HG02973 (cell line): ENCODE measurements at regions not wholly inside any gene's neighbourhood (a gene's known extent, or its start where the extent isn't known, plus 50 kb on each side); places are given as distances from the start of the nearest gene placed in this dataset.
"Not testable (repeated sequence)": the region's sequence is repeated elsewhere in the genome, so short reads cannot be mapped to it uniquely, and the experiment has no call there.

Experiments
- ATAC-seq: cut with Tn5 transposase; IDR thresholded peaks from one replicate; pipeline ENCODE4 v1.9.1; 2021; ENCODE audit warnings: moderate library complexity; ENCODE audit not compliant: unreplicated experiment

DNA sequence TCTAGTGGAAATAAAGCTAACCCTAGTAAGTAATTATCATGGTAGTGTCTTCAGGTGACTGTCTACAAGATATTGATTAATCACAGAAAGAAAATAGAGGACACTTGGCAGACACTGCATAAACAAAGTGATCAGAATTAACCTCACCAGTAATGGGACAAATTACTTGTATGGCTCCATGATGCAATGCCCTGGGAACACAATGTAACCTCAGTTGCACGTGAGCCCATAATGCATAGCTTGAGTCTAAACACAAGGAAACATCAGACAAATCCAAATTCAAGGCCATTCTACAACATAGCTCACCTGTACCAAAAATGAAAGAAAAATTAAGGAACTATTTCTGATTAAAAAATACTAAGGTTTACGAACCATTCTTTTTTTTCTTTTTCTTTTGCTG lies 92.4 kb upstream of the SSTR4 start:
- no peak for ATAC-seq

DNA sequence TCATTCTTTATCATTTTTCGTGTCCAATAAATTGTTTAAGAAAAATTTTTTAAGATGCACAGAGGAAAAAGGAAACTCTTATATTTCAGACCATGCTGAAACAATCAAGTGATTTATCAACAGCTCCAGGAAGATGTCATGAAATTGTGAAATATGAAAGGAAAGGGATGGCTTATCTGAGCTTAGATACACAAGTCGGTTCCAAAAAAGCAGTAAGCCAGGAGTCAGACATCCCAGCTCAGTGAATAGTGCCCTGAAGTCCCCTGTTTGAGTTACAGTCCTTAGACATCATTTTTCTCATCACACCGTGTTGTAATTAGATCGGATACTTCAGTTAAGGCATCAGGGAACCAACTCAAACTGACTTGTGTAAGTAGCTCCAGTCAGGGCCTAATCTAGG lies 91.0 kb upstream of the SSTR4 start:
- ATAC-seq, result no peak

DNA sequence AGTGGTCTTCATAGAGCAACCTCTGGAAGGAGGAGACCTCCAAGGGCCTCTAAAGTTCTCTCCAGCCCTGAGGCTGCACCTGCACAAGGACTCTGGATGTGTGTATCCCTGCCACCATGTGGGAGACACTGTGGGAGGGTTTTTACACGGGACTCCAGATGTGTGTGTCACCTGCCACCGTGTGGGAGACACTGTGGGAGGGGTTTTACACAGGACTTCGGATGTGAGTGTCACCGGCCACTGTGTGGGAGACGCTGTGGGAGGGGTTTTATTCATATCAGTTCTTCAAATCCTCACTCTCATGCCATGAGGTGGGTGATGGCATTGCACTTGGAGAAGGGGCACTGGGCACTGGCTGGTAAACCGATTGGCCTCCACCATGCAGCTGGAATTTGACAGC lies 90.2 kb upstream of the SSTR4 start:
- no peak for ATAC-seq

- ATAC-seq, result no peak
Observed at GRCh38 chr20:22946596-22946995, 88.5 kb upstream of the SSTR4 start.

DNA sequence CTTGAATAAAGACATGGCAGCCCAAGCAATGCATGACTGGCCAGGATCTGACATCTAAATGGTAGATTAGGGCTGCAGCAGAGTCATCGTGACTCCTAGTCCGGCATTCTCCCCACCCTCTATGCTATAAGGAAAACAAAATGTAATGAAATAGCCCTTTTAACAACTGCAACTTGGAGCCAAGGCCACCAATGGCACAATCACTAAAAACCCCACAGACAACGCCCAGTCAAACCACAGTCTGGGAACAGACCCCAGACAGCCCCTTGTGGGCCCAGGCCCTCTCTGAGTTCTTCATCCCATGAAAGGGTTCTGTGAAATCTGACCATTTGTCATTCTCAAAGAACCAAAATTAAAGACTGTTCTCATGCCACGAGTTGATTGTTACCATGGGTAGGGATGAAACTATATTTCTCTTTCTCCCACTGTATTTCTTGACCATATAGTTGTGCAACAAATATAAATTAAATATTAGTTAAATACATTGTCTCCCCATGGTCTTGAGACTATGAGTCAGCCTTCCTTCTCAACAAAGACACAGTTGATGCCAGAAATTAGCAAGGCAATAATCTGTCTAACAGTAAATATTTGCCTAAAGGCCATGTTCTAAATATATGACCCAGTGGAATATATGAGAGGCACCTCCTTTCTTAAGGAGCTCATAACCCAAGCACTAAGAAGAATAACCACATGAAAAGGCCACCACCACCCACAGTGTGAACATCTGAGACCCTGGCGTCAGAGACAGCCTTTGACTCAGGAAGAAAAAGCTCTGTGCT lies 85.6 kb upstream of the SSTR4 start:
- ATAC-seq, result no peak

DNA sequence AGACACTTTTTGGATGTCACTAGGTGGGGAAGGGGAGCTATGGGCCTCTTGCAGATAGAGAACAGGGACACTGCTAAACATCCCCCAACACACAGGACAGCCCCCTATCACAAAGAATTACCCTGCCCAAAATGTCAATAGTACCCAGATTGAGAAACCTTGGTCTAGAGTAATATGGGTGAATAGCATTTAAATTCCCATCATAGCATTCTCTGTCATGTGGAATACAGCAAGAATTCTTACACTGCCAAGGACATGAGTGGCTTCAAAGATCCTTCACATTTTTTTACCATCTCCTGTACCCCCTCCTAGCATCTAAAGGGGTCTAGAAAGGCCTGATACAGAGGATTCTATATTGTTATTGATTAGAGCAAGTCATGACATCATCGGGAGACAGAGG lies 83.1 kb upstream of the SSTR4 start:
- ATAC-seq, result no peak

GRCh38 chr20:22954661-22955060 lies 80.5 kb upstream of the SSTR4 start:
- ATAC-seq, result no peak

DNA sequence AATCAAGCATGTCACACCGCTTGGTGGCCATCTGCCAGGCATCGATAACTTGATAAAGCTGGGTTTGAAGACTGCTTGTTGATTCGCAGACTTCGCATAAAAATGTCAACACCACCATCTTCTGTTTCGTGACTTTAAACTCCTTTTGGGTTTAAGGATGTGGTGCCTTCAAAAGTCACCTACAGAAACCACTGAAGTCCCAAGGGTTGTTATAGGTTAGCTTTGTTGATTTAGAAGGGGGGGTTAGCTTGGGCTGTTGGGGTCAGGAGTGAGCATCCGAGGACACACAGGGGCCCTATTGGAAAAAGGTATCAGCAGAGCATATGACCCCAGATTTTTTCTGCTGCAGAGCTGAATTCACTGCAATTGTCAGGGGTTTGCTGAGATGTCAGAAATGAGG lies 76.7 kb upstream of the SSTR4 start:
- no peak for ATAC-seq

DNA sequence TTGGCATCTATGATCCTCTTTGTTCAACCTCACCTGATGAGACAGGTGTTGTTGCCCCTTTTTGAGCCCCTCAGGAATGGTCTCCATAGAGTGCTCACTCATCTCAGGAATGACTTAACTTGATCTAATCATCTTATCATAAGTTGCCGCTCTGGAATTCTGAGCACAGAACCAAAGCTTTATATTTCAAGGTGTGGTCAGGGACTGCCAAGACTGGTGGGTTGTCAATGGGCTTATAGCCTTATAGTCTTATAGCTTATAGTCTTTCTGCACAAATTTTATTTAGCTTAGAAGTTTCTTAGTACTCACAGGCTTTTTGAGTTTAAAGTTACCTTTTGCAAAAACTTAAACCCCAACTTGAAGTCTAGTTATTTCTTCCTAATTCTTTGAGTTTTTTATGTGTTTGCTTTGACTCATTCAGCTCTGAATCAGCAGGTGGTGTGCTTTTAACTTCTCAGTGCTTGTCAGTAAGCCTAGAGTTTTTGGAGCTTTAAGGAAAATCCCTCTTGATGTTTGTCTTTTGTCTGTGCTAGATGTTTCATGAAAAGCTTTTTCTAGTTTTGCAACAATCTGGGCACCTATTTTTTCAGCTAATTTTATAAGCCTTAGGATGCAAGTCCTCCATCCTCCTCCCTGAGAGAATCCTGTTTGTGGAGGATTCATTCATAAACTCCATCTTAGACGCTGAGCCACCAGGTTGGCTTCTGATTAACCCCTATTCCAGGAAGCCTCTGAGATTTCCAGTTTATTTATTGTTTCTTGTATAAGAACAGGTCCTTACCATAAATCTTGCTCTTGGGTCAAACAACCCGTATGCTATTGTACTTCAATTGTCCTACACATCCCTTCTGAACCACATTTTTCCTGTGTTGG lies 72.3 kb upstream of the SSTR4 start:
- no peak for ATAC-seq

DNA sequence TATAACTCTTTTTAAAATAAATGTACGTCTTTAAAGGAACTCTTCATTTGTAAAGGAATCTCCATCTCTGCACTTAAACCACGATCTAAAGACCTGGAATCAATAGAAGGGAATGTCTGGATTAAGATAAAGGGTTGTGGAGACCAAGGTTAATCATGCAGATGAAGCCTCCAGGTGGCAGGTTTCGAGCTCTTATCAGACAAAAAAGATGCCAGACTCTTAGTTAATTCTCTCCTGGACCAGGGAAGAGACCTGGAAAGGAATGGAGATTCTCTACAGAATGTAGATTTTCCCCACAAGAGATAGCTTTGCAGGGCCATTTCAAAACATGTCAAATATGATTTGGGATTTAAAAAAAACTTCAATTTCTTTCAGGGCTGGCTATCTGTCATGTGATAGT lies 71.5 kb upstream of the SSTR4 start:
- no peak for ATAC-seq

DNA sequence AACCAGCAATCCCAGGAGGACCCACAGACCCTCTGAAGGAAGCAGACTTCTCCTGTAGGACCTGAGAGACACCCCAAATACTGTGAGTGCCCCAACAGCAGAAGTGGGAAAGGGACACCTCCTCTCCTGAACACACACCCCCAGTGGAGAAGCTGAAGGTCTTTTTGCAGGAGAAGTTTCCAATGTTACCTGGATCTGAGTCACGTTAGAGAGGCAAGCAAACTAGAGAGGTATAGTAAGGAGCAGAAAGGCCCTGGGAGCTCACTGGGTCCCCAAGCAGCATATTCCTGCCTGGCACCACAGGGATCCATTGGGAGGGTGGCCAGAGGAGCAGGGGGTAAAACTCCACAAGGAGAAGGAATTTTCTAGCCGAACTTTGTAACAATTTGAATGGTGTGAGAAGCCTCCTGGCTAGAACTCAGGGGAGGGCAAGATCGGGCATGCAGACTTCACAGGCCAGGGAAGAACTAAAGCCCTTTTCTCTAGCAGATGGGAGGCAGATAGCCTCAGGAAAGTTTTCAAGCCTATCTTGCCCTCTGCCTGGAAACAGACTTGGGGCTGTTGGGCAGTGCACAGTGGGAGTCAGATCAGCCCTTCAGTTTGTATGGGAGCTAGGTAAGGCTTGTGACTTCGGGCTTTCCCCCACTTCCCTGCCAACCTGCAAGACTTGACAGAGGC lies 68.2 kb upstream of the SSTR4 start:
- no peak for ATAC-seq

- not testable (repeated sequence) for ATAC-seq
Observed at GRCh38 chr20:22967706-22968105, 67.4 kb upstream of the SSTR4 start.

GRCh38 chr20:22969031-22969430 lies 66.1 kb upstream of the SSTR4 start:
- not testable (repeated sequence) for ATAC-seq

DNA sequence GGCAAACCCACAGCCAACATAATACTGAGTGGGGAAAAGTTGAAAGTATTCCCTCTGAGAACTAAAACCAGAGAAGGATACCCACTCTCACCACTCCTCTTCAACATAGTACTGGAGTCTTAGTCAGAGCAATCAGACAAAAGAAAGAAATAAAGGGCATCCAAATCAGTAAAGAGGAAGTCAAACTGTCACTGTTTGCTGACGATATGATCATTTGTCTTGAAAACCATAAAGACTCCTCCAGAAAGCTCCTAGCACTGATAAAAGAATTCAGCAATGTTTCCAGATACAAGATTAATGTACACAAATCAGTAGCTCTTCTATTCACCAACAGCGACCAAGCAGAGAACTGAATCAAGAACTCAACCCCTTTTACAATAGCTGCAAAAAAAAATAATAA lies 64.0 kb upstream of the SSTR4 start:
- not testable (repeated sequence) for ATAC-seq

DNA sequence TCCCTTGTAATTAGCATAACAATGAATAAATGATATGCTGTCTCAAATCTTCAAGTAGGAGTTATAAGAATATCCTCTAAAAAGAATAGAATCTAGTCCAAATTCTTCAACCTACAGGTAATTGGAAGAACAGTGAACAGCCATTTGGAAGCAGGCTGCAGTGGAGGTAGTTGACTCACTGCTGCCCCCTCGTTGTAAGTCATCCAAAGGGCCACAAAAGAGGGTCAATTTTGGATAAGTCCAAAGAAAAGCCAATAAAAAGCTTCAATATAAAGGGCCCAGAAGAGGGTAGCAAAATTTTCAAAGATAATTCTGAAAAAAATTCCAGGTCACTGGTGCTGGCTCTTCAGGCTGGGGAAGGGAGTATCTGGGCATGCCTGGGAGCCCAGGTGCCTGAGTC lies 60.8 kb upstream of the SSTR4 start:
- no peak for ATAC-seq

DNA sequence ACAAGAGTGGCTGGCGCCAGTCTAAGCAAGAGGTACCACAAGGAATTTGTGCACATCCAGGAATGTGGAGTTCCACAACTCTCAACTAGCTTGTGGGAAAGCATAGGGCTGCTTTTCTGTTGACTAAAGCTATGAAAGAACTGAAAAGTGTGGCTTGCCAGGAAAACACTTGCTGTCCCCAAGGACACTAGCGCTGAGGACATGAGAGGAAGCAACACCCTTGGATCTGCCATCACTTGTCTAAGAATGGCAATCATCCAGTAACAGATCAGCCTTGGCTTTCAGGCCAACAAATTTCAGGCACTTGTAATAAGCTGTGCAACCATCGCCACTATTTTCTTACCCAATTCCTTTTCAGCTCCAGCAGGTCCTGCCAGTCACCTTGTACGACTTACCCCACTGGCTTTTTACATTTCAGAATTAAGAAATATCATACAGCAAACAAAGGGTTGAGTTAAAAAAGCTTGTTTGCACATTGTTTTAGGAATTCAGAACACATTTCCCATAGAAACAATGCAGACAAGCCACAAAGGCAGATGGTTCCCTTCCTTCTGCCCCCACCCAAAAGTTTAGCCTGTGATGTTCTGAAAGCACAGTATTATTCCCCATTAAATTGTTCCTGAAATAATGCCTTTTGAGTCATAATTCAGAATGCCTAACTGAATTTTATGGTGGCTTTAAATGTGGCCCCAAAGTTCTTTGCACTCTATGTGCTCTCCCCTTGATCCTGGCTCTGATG lies 57.9 kb upstream of the SSTR4 start:
- no peak for ATAC-seq

DNA sequence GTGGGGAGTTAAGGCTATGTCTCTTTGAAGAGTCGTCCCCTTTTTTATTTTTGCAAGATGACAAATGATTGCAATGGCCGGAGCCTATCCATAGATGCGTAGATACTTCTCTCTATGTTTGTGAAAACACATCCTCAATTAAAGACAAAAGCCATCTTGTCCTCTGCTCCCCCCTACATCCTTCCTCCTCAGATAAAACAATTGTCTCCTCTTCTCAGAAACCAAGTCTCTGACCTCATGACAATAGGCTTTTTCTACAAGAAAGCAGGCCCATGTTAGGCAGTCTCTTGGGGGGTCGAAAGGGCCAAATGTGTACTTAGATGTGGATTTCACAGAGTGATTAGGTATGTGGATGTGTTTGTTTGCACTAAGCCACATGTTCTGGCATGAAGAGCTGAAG lies 51.1 kb upstream of the SSTR4 start:
- no peak for ATAC-seq

GRCh38 chr20:22984606-22985005 lies 50.5 kb upstream of the SSTR4 start:
- ATAC-seq, result no peak

- ATAC-seq, result no peak
Observed at GRCh38 chr20:22985239-22985778, 49.8 kb upstream of the SSTR4 start.
